Hepatocyte (in vitro differentiated cells): ENCODE measurements at regions not wholly inside any gene's neighbourhood (a gene's known extent, or its start where the extent isn't known, plus 50 kb on each side); places are given as distances from the start of the nearest gene placed in this dataset.

Source experiments
- DNase-seq: peaks from one replicate; pipeline ENCODE4 v3.0.0-alpha.2; 2016; ENCODE audit warnings: low spot score
- H2AFZ ChIP-seq: fragments of 200-600 bp; sonication (generic); 2 replicates; pipeline ENCODE4 v1.6.0; 2016; ENCODE audit warnings: antibody characterized with exemption, mild to moderate bottlenecking
- H3K27ac ChIP-seq: fragments of 200-600 bp; sonication (generic); 2 replicates; pipeline ENCODE4 v1.5.1; 2016; ENCODE audit warnings: mild to moderate bottlenecking
- H3K27me3 ChIP-seq: fragments of 200-600 bp; sonication (generic); 2 replicates; pipeline ENCODE4 v1.6.1; 2016
- H3K36me3 ChIP-seq: fragments of 200-600 bp; sonication (generic); replicated peaks from 2 replicates; pipeline ENCODE4 v1.5.1; 2016; ENCODE audit warnings: low read depth; ENCODE audit not compliant: insufficient read depth
- H3K4me1 ChIP-seq: fragments of 200-600 bp; sonication (generic); 2 replicates; pipeline ENCODE4 v1.5.1; 2016; ENCODE audit warnings: mild to moderate bottlenecking, moderate library complexity; ENCODE audit not compliant: insufficient read depth
- H3K4me2 ChIP-seq: fragments of 200-600 bp; sonication (generic); 2 replicates; pipeline ENCODE4 v1.6.0; 2016
- H3K4me3 ChIP-seq: fragments of 200-600 bp; sonication (generic); 2 replicates; pipeline ENCODE4 v1.5.1; 2016; ENCODE audit warnings: mild to moderate bottlenecking
- H3K79me2 ChIP-seq: fragments of 200-600 bp; sonication (generic); 2 replicates; pipeline ENCODE4 v1.6.0; 2017; ENCODE audit warnings: mild to moderate bottlenecking
- H3K9me2 ChIP-seq: fragments of 200-600 bp; sonication (generic); replicated peaks from 2 replicates; pipeline ENCODE4 v1.6.0; 2017; ENCODE audit warnings: mild to moderate bottlenecking; ENCODE audit not compliant: insufficient read depth
- H3K9me3 ChIP-seq: fragments of 200-600 bp; sonication (generic); 2 replicates; pipeline ENCODE4 v1.5.1; 2016; ENCODE audit warnings: low read depth, mild to moderate bottlenecking
- H4K20me1 ChIP-seq: fragments of 200-600 bp; sonication (generic); 2 replicates; pipeline ENCODE4 v1.6.0; 2016; ENCODE audit warnings: mild to moderate bottlenecking; ENCODE audit not compliant: insufficient read depth, poor library complexity, severe bottlenecking
- EZH2 ChIP-seq: fragments of 200-600 bp; sonication (generic); IDR thresholded peaks from 2 replicates; pipeline ENCODE4 v1.6.1; 2016; ENCODE audit warnings: antibody characterized with exemption, mild to moderate bottlenecking, borderline replicate concordance
- EZH2phosphoT487 ChIP-seq: fragments of 200-600 bp; sonication (generic); IDR thresholded peaks from one replicate; pipeline ENCODE4 v1.6.1; 2018; ENCODE audit warnings: antibody characterized with exemption, mild to moderate bottlenecking, low read depth, moderate library complexity; ENCODE audit not compliant: unreplicated experiment, severe bottlenecking
- WGBS: methylation state at CpG from one replicate; pipeline ENCODE4 v1.1.6; 2016; ENCODE audit warnings: low lambda C conversion rate; ENCODE audit errors: missing lambda C conversion rate; 5-methylcytosine and 5-hydroxymethylcytosine counted together
- TF ChIP-seq, protein P1 (sequence below): fragments of 200-600 bp; sonication (generic); IDR thresholded peaks from 2 replicates; pipeline ENCODE4 v1.5.1; 2016; ENCODE audit warnings: antibody characterized with exemption, mild to moderate bottlenecking; ENCODE audit not compliant: poor library complexity

- H3K4me1 ChIP-seq: peaks cover 16% of the 10 kb centered on the region
- peak overlapping the region; percentile 20 for H3K4me3 ChIP-seq
- H3K79me2 ChIP-seq: no peaks in the 10 kb centered on the region
- no peaks in the 10 kb centered on the region for H3K9me3 ChIP-seq
- H3K36me3 ChIP-seq: no peaks in the 10 kb centered on the region
- H3K27me3 ChIP-seq: no peaks in the 10 kb centered on the region
- peak overlapping the region; percentile 72 for H3K4me2 ChIP-seq
- H4K20me1 ChIP-seq: no peaks in the 10 kb centered on the region
- no peaks in the 10 kb centered on the region for H3K9me2 ChIP-seq
- H2AFZ ChIP-seq: peak overlapping the region; percentile 23
- peak overlapping the region; percentile 29 for H3K27ac ChIP-seq
- peak; percentile 26 for DNase-seq
- TF ChIP-seq EZH2phosphoT487 (no peak), EZH2 (no peak)
- TF ChIP-seq, protein P1, sequence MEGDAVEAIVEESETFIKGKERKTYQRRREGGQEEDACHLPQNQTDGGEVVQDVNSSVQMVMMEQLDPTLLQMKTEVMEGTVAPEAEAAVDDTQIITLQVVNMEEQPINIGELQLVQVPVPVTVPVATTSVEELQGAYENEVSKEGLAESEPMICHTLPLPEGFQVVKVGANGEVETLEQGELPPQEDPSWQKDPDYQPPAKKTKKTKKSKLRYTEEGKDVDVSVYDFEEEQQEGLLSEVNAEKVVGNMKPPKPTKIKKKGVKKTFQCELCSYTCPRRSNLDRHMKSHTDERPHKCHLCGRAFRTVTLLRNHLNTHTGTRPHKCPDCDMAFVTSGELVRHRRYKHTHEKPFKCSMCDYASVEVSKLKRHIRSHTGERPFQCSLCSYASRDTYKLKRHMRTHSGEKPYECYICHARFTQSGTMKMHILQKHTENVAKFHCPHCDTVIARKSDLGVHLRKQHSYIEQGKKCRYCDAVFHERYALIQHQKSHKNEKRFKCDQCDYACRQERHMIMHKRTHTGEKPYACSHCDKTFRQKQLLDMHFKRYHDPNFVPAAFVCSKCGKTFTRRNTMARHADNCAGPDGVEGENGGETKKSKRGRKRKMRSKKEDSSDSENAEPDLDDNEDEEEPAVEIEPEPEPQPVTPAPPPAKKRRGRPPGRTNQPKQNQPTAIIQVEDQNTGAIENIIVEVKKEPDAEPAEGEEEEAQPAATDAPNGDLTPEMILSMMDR: no peak
- WGBS: 19% methylated on average over 18 of the region's 23 CpGs
Observed at GRCh38 chrX:39613997-39614679, 483.6 kb downstream of the BCOR start.

GRCh38 chrX:39614680-39614998 is 483.1 kb downstream of the BCOR start:
- Histone ChIP-seq H3K4me3 (no peak overlapping the region), H3K27ac (no peak overlapping the region), H3K36me3 (no peaks in the 10 kb centered on the region), H3K4me2 (peak overlapping the region; percentile 72), H2AFZ (no peak overlapping the region), H3K9me2 (no peaks in the 10 kb centered on the region), H3K27me3 (no peaks in the 10 kb centered on the region), H4K20me1 (no peaks in the 10 kb centered on the region), H3K9me3 (no peaks in the 10 kb centered on the region), H3K79me2 (no peaks in the 10 kb centered on the region), H3K4me1 (peaks cover 16% of the 10 kb centered on the region)
- no peak for DNase-seq
- TF ChIP-seq, protein P1: no peak
- TF ChIP-seq EZH2phosphoT487 (no peak), EZH2 (no peak)
- WGBS: 65% methylated on average over 4 of the region's 4 CpGs

DNA sequence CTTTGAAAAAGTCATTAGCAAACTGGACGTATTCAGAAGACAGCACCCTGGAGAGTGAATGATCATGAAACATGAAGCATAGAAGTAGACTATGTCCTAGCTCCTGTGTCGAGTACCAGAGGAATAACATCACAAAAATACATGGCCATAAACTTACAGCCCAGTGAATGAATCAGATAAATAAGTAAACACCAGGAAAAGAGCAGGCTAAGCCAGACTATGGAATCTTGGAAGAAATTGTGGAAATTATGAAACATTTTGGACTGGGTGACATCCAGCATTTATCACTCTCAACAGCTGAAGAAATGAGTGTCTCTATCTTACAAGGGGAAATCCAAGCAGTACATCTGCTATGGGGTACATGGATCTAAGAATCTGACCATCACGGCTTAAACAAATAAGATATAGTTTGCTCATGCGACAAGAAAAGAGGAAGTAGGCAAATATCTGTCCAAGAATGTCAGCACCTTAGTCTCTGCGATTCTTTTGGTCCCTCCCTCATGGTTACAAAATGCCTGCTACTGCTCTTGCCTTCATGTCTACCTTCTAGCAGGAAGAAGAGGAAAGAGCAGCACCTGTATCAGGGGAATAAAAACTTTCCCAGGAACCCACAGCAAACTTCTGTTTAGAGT is 481.5 kb downstream of the BCOR start:
- DNase-seq: no peak
- H3K4me3 ChIP-seq: no peak overlapping the region
- no peak overlapping the region for H3K27ac ChIP-seq
- no peak for TF ChIP-seq EZH2phosphoT487
- no peaks in the 10 kb centered on the region for H4K20me1 ChIP-seq
- no peaks in the 10 kb centered on the region for H3K9me2 ChIP-seq
- H3K9me3 ChIP-seq: no peaks in the 10 kb centered on the region
- H2AFZ ChIP-seq: no peak overlapping the region
- no peak overlapping the region for H3K4me2 ChIP-seq
- H3K36me3 ChIP-seq: no peaks in the 10 kb centered on the region
- 68% methylated on average over 5 of the region's 5 CpGs for WGBS
- no peaks in the 10 kb centered on the region for H3K27me3 ChIP-seq
- no peaks in the 10 kb centered on the region for H3K79me2 ChIP-seq
- peaks cover 16% of the 10 kb centered on the region for H3K4me1 ChIP-seq

- no peak overlapping the region for H3K4me2 ChIP-seq
- no peak overlapping the region for H3K4me3 ChIP-seq
- DNase-seq: no peak
- no peaks in the 10 kb centered on the region for H3K27me3 ChIP-seq
- no peak overlapping the region for H3K27ac ChIP-seq
- H3K36me3 ChIP-seq: no peaks in the 10 kb centered on the region
- WGBS: 68% methylated on average over 8 of the region's 8 CpGs
- no peaks in the 10 kb centered on the region for H3K79me2 ChIP-seq
- peaks cover 16% of the 10 kb centered on the region for H3K4me1 ChIP-seq
- no peaks in the 10 kb centered on the region for H4K20me1 ChIP-seq
- H3K9me3 ChIP-seq: no peaks in the 10 kb centered on the region
- TF ChIP-seq EZH2phosphoT487 (no peak), EZH2 (no peak)
- no peaks in the 10 kb centered on the region for H3K9me2 ChIP-seq
- no peak overlapping the region for H2AFZ ChIP-seq
Observed at GRCh38 chrX:39616731-39617130, 481.0 kb downstream of the BCOR start.
